ENCODE measurements at regions not wholly inside any gene's neighbourhood (a gene's known extent, or its start where the extent isn't known, plus 50 kb on each side); places are given as distances from the start of the nearest gene placed in this dataset.

- no peaks in the 10 kb centered on the region for H3K4me1 ChIP-seq (ENCODE audit: control insufficient read depth in 1 of 2, low read depth in 2 of 2)
- no peaks in the 10 kb centered on the region for H3K27me3 ChIP-seq (replicated peaks; ENCODE audit: insufficient read depth)
- DNase-seq (ENCODE audit: low spot score) (no peak), ATAC-seq (ENCODE audit: insufficient number of reproducible peaks, low FRiP score, low read depth) (no peak)
- no peak overlapping the region for H3K27ac ChIP-seq
- TF ChIP-seq, protein P1, sequence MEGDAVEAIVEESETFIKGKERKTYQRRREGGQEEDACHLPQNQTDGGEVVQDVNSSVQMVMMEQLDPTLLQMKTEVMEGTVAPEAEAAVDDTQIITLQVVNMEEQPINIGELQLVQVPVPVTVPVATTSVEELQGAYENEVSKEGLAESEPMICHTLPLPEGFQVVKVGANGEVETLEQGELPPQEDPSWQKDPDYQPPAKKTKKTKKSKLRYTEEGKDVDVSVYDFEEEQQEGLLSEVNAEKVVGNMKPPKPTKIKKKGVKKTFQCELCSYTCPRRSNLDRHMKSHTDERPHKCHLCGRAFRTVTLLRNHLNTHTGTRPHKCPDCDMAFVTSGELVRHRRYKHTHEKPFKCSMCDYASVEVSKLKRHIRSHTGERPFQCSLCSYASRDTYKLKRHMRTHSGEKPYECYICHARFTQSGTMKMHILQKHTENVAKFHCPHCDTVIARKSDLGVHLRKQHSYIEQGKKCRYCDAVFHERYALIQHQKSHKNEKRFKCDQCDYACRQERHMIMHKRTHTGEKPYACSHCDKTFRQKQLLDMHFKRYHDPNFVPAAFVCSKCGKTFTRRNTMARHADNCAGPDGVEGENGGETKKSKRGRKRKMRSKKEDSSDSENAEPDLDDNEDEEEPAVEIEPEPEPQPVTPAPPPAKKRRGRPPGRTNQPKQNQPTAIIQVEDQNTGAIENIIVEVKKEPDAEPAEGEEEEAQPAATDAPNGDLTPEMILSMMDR (IDR thresholded peaks at IDR 0.05) = no peak
- H3K4me3 ChIP-seq = no peak overlapping the region
- no peaks in the 10 kb centered on the region for H3K9me3 ChIP-seq
- H3K36me3 ChIP-seq = no peaks in the 10 kb centered on the region
Measured at GRCh38 chr21:27126140-27126539, 159.3 kb upstream of the ADAMTS5 start.

DNA sequence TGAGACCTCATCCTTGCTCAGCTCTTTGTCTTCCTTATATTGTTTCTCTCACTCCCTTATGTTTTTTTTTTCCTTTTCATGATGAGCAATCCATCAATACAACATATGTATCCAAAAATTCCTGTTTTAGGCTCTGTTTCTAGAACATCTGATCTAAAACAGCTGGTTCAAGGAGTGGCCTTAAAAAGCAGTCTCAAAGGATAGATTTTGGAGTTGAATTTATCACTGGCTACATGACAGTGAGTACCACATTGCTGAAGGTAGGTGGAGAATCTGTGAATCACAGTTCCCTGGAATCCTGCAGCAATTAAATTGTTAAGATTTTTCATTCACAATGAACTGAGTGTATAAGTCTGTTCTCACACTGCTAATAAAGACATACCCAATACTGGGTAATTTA, 155.8 kb upstream of the ADAMTS5 start:
- Histone ChIP-seq H3K4me1 (ENCODE audit: control insufficient read depth in 1 of 2, low read depth in 2 of 2) (no peaks in the 10 kb centered on the region), H3K9me3 (no peaks in the 10 kb centered on the region), H3K27ac (no peak overlapping the region), H3K36me3 (no peaks in the 10 kb centered on the region), H3K27me3 (replicated peaks; ENCODE audit: insufficient read depth) (no peaks in the 10 kb centered on the region), H3K4me3 (no peak overlapping the region)
- TF ChIP-seq, protein P1 (IDR thresholded peaks at IDR 0.05) = no peak
- ATAC-seq (ENCODE audit: insufficient number of reproducible peaks, low FRiP score, low read depth) = no peak
- no peak for DNase-seq (ENCODE audit: low spot score)

GRCh38 chr21:27114111-27114510, 147.2 kb upstream of the ADAMTS5 start:
- Histone ChIP-seq H3K4me1 (ENCODE audit: control insufficient read depth in 1 of 2, low read depth in 2 of 2) (no peaks in the 10 kb centered on the region), H3K36me3 (no peaks in the 10 kb centered on the region), H3K27ac (no peak overlapping the region), H3K4me3 (no peak overlapping the region), H3K9me3 (no peaks in the 10 kb centered on the region), H3K27me3 (replicated peaks; ENCODE audit: insufficient read depth) (no peaks in the 10 kb centered on the region)
- TF ChIP-seq, protein P1 (IDR thresholded peaks at IDR 0.05) = no peak
- DNase-seq (ENCODE audit: low spot score) (no peak), ATAC-seq (ENCODE audit: insufficient number of reproducible peaks, low FRiP score, low read depth) (no peak)

GRCh38 chr21:27112186-27112585, 145.3 kb upstream of the ADAMTS5 start:
- Histone ChIP-seq H3K27me3 (replicated peaks; ENCODE audit: insufficient read depth) (no peaks in the 10 kb centered on the region), H3K27ac (no peak overlapping the region), H3K36me3 (no peaks in the 10 kb centered on the region), H3K4me3 (no peak overlapping the region), H3K4me1 (ENCODE audit: control insufficient read depth in 1 of 2, low read depth in 2 of 2) (peaks cover 7 to 9% of the 10 kb centered on the region in 2 donors), H3K9me3 (no peaks in the 10 kb centered on the region)
- ATAC-seq (ENCODE audit: insufficient number of reproducible peaks, low FRiP score, low read depth) = no peak
- no peak for DNase-seq (ENCODE audit: low spot score)
- TF ChIP-seq, protein P1 (IDR thresholded peaks at IDR 0.05) = no peak

DNA sequence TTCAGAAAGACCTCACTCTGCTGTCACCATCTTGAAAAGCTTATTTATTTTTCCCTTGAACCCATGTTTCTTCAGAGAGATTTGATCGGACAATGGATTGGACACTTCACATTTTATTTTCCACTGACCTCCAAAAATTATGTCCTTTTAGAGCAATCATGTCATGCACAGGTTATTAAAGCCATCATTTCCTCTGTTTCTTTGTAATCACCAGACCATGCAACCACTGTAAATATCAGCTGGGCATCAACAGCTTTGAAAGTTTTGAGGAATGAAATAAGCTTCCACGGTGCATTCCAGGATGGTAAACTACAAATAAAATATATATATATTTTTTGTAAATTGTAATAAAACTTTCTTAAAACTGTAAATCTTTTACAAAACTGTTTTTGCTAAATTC, 144.1 kb upstream of the ADAMTS5 start:
- no peak for ATAC-seq (ENCODE audit: insufficient number of reproducible peaks, low FRiP score, low read depth)
- TF ChIP-seq, protein P1 (IDR thresholded peaks at IDR 0.05) = no peak
- DNase-seq (ENCODE audit: low spot score) = no peak
- Histone ChIP-seq H3K27me3 (replicated peaks; ENCODE audit: insufficient read depth) (no peaks in the 10 kb centered on the region), H3K9me3 (no peaks in the 10 kb centered on the region), H3K4me1 (ENCODE audit: control insufficient read depth in 1 of 2, low read depth in 2 of 2) (peaks cover 7 to 9% of the 10 kb centered on the region in 2 donors), H3K4me3 (no peak overlapping the region), H3K36me3 (no peaks in the 10 kb centered on the region), H3K27ac (no peak overlapping the region)

Measured in thoracic aorta (tissue), 2 donors.